ENCODE measurements at regions not wholly inside any gene's neighbourhood (a gene's known extent, or its start where the extent isn't known, plus 50 kb on each side); places are given as distances from the start of the nearest gene placed in this dataset.
"Not testable (repeated sequence)": the region's sequence is repeated elsewhere in the genome, so short reads cannot be mapped to it uniquely, and the experiment has no call there.

GRCh38 chr5:158198636-158199035 lies 339.7 kb upstream of the CLINT1 start:
- FAIRE-seq (no peak), DNase-seq (ENCODE audit: insufficient read length, low spot score) (no peak)
- no peak for TF ChIP-seq CTCF (IDR thresholded peaks at IDR 0.05; ENCODE audit: insufficient read depth, missing control alignments)

GRCh38 chr5:158195416-158196210 lies 336.7 kb upstream of the CLINT1 start:
- DNase-seq (ENCODE audit: insufficient read length, low spot score) (no peak), FAIRE-seq (no peak)
- TF ChIP-seq CTCF (IDR thresholded peaks at IDR 0.05; ENCODE audit: insufficient read depth, missing control alignments): no peak

GRCh38 chr5:158194561-158194976 lies 335.6 kb upstream of the CLINT1 start:
- DNase-seq (ENCODE audit: insufficient read length, low spot score) (no peak), FAIRE-seq (no peak)

GRCh38 chr5:158193395-158193794 lies 334.4 kb upstream of the CLINT1 start:
- not testable (repeated sequence) for FAIRE-seq; DNase-seq (ENCODE audit: insufficient read length, low spot score)

More at GRCh38 chr5:158194561-158194976, 335.6 kb upstream of the CLINT1 start:
- no peak for TF ChIP-seq CTCF (IDR thresholded peaks at IDR 0.05; ENCODE audit: insufficient read depth, missing control alignments)

- TF ChIP-seq CTCF (IDR thresholded peaks at IDR 0.05; ENCODE audit: insufficient read depth, missing control alignments): no peak
- FAIRE-seq (no peak), DNase-seq (ENCODE audit: insufficient read length, low spot score) (no peak)
Observed at GRCh38 chr5:158180407-158180806, 321.5 kb upstream of the CLINT1 start.

- FAIRE-seq (no peak), DNase-seq (ENCODE audit: insufficient read length, low spot score) (no peak)
- TF ChIP-seq CTCF (IDR thresholded peaks at IDR 0.05; ENCODE audit: insufficient read depth, missing control alignments): no peak
Observed at GRCh38 chr5:158179271-158179670, 320.3 kb upstream of the CLINT1 start.

- no peak for TF ChIP-seq CTCF (IDR thresholded peaks at IDR 0.05; ENCODE audit: insufficient read depth, missing control alignments)
- no peak for FAIRE-seq
Observed at GRCh38 chr5:158178535-158178934, 319.6 kb upstream of the CLINT1 start.

More at GRCh38 chr5:158178535-158178934, 319.6 kb upstream of the CLINT1 start:
- no peak for DNase-seq (ENCODE audit: insufficient read length, low spot score)

Data from D721Med (cell line).